ENCODE measurements at regions not wholly inside any gene's neighbourhood (a gene's known extent, or its start where the extent isn't known, plus 50 kb on each side); places are given as distances from the start of the nearest gene placed in this dataset.

DNA sequence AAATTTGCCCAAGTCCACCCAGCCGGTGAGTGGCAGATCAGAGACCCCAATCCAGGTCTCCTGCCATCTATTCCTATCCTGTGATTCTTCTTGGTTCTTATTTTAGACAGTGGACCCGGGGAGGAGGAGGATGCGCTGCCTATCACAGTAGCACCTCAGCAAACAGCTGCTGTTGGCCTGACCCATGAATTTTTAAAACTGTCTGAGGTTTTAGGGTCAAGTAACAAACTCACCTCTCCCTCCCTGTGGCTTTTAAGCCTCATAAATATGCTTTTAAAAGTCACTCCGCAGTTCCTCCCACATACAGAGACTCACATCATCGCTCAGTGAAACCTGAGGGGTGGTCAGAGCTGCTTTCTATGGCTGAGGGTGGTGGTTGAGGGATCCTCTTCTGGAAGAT is 128.6 kb downstream of the NAV1 start:
- Histone ChIP-seq H3K27me3 (ENCODE audit: control insufficient read depth, insufficient read depth, low read length) (no peaks in the 10 kb centered on the region), H3K4me1 (ENCODE audit: control insufficient read depth, insufficient read depth, low read length) (no peaks in the 10 kb centered on the region), H3K9me3 (ENCODE audit: control insufficient read depth, low read depth, low read length) (no peaks in the 10 kb centered on the region), H3K4me3 (ENCODE audit: low read length) (no peak overlapping the region), H3K36me3 (ENCODE audit: control insufficient read depth, insufficient read depth, low read length) (no peaks in the 10 kb centered on the region), H3K27ac (ENCODE audit: low read length) (no peak overlapping the region)
- no CpG with 5 or more reads among the region's 5 CpGs for WGBS (ENCODE audit: insufficient coverage, low lambda C conversion rate)
- no peak for DNase-seq

- no peaks in the 10 kb centered on the region for H3K36me3 ChIP-seq (ENCODE audit: control insufficient read depth, insufficient read depth, low read length)
- H3K4me3 ChIP-seq (ENCODE audit: low read length): no peak overlapping the region
- no CpG with 5 or more reads among the region's 1 CpG for WGBS (ENCODE audit: insufficient coverage, low lambda C conversion rate)
- H3K27me3 ChIP-seq (ENCODE audit: control insufficient read depth, insufficient read depth, low read length): no peaks in the 10 kb centered on the region
- no peak overlapping the region for H3K27ac ChIP-seq (ENCODE audit: low read length)
- no peaks in the 10 kb centered on the region for H3K4me1 ChIP-seq (ENCODE audit: control insufficient read depth, insufficient read depth, low read length)
- no peaks in the 10 kb centered on the region for H3K9me3 ChIP-seq (ENCODE audit: control insufficient read depth, low read depth, low read length)
- DNase-seq: no peak
Observed at GRCh38 chr1:201670517-201670916, 131.6 kb downstream of the NAV1 start.

GRCh38 chr1:201672685-201673084 is 133.8 kb downstream of the NAV1 start:
- no peaks in the 10 kb centered on the region for H3K9me3 ChIP-seq (ENCODE audit: control insufficient read depth, low read depth, low read length)
- H3K27me3 ChIP-seq (ENCODE audit: control insufficient read depth, insufficient read depth, low read length): no peaks in the 10 kb centered on the region
- H3K36me3 ChIP-seq (ENCODE audit: control insufficient read depth, insufficient read depth, low read length): no peaks in the 10 kb centered on the region
- no peaks in the 10 kb centered on the region for H3K4me1 ChIP-seq (ENCODE audit: control insufficient read depth, insufficient read depth, low read length)
- no peak overlapping the region for H3K4me3 ChIP-seq (ENCODE audit: low read length)
- no peak overlapping the region for H3K27ac ChIP-seq (ENCODE audit: low read length)
- no CpG with 5 or more reads among the region's 8 CpGs for WGBS (ENCODE audit: insufficient coverage, low lambda C conversion rate)
- DNase-seq: no peak

DNA sequence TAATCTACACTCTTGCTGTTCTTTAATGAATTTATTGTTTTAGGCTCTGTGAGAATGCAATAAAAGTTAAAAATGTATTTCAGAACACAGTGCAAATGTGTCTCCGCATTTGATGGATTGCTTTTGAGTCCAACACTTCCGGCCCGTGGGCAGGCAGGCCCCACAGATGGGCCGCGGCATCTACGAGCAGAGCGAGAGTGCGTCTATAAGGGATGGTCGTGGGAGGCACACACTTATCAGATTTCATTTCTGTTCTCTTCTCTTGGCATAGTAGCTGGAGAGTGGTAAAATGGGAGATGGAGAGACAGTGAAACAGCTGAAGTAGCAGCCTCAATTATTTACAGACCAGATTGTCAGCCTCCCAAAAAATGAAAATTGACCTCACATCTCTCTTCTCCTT is 134.2 kb downstream of the NAV1 start:
- no peak overlapping the region for H3K4me3 ChIP-seq (ENCODE audit: low read length)
- DNase-seq: no peak
- H3K27ac ChIP-seq (ENCODE audit: low read length): no peak overlapping the region
- H3K27me3 ChIP-seq (ENCODE audit: control insufficient read depth, insufficient read depth, low read length): no peaks in the 10 kb centered on the region
- H3K36me3 ChIP-seq (ENCODE audit: control insufficient read depth, insufficient read depth, low read length): no peaks in the 10 kb centered on the region
- no peaks in the 10 kb centered on the region for H3K9me3 ChIP-seq (ENCODE audit: control insufficient read depth, low read depth, low read length)
- H3K4me1 ChIP-seq (ENCODE audit: control insufficient read depth, insufficient read depth, low read length): no peaks in the 10 kb centered on the region
- WGBS (ENCODE audit: insufficient coverage, low lambda C conversion rate): no CpG with 5 or more reads among the region's 9 CpGs

- no peak overlapping the region for H3K27ac ChIP-seq (ENCODE audit: low read length)
- no peaks in the 10 kb centered on the region for H3K4me1 ChIP-seq (ENCODE audit: control insufficient read depth, insufficient read depth, low read length)
- peaks cover 2% of the 10 kb centered on the region for H3K27me3 ChIP-seq (ENCODE audit: control insufficient read depth, insufficient read depth, low read length)
- no peak for DNase-seq
- H3K4me3 ChIP-seq (ENCODE audit: low read length): no peak overlapping the region
- no peaks in the 10 kb centered on the region for H3K36me3 ChIP-seq (ENCODE audit: control insufficient read depth, insufficient read depth, low read length)
- H3K9me3 ChIP-seq (ENCODE audit: control insufficient read depth, low read depth, low read length): no peaks in the 10 kb centered on the region
- WGBS (ENCODE audit: insufficient coverage, low lambda C conversion rate): 82% methylated on average over 2 of the region's 5 CpGs
Observed at GRCh38 chr1:201673915-201674314, 135.0 kb downstream of the NAV1 start.

DNA sequence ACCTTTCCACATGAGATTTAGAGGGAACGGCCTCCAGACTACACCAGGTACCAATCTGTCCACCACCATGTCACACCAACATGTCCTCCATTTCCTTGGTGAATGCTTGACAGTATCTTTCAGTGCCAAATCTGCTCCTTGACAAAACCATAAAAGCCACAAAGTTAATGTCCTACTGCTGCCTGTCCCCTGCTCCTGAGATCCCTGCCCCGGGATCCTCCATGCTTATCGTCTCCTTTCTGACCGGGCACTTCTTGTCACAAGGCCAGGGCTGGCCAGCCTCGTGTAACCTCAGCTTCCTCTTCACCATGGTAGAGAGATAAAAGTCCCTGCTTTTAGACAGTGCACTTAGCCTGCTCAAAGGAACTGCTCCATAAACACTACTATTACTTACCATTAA is 136.2 kb downstream of the NAV1 start:
- Histone ChIP-seq H3K4me1 (ENCODE audit: control insufficient read depth, insufficient read depth, low read length) (no peaks in the 10 kb centered on the region), H3K36me3 (ENCODE audit: control insufficient read depth, insufficient read depth, low read length) (no peaks in the 10 kb centered on the region), H3K9me3 (ENCODE audit: control insufficient read depth, low read depth, low read length) (no peaks in the 10 kb centered on the region), H3K27ac (ENCODE audit: low read length) (no peak overlapping the region), H3K4me3 (ENCODE audit: low read length) (no peak overlapping the region), H3K27me3 (ENCODE audit: control insufficient read depth, insufficient read depth, low read length) (peaks cover 5% of the 10 kb centered on the region)
- no CpG with 5 or more reads among the region's 5 CpGs for WGBS (ENCODE audit: insufficient coverage, low lambda C conversion rate)
- no peak for DNase-seq

GRCh38 chr1:201676197-201676596 is 137.3 kb downstream of the NAV1 start:
- WGBS (ENCODE audit: insufficient coverage, low lambda C conversion rate): no CpG with 5 or more reads among the region's 4 CpGs
- Histone ChIP-seq H3K36me3 (ENCODE audit: control insufficient read depth, insufficient read depth, low read length) (no peaks in the 10 kb centered on the region), H3K4me1 (ENCODE audit: control insufficient read depth, insufficient read depth, low read length) (no peaks in the 10 kb centered on the region), H3K27ac (ENCODE audit: low read length) (peak overlapping the region; percentile 6), H3K27me3 (ENCODE audit: control insufficient read depth, insufficient read depth, low read length) (peaks cover 5% of the 10 kb centered on the region), H3K9me3 (ENCODE audit: control insufficient read depth, low read depth, low read length) (no peaks in the 10 kb centered on the region), H3K4me3 (ENCODE audit: low read length) (no peak overlapping the region)
- DNase-seq: peak in 1 of 2 donors; percentile 45

DNA sequence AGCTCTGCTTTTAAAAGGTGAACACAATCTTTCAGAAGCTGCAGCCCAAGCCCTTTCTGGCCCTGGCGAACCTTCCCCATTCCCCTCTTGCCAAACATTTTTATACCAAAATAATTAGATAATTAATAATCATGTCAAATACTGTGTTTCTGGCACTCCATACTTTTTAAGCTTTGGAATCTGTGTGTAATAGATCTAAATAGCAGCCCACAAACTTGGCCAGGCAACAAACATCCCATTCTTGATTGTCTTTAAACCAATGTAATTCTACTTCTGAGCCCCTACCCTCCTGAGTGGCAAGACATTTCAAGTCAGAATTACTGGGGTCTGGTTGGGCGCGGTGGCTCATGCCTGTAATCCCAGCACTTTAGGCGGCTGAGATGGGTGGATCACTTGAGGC is 137.7 kb downstream of the NAV1 start:
- no peak for DNase-seq

DNA sequence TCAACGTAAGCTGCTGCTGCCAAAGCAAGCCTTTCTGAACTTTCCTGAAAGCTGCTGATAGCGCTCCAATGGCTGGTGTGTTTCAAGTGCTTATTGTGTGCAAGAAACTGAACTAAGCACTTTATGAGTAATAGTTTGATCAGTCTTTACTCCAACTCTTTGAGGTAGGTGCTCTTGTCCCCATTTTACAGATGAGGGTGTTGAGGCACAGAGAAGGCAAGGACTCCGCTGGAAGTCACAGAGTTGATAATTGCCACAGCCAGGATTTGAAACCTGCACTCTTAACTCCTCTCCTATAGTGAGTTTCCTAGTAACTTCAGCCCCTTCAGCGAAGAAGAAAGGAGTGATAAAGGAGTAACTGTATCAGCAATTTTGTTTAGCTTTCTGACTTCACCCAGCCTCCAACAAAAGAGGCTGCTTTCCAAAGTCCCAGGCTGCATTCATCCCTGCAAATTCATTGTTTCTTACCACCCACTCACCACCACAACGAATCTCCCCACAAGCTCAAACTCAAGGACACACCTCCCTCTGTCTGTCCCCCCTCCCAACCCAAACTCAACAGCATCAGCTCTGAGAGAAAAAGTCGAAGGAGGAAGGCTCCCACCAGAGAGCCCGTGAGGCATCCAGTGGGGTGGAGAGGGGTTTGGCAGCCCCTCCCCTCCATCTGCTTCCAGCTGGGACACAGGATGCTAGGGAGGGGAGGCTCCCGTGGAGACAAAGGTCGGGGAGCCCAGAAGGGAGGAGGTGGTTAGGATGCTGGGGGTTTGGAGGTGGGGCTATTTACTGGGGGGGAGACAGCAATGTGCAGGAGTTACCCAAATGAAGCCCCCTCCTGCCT is 139.6 kb downstream of the NAV1 start:
- H3K27me3 ChIP-seq (ENCODE audit: control insufficient read depth, insufficient read depth, low read length): peaks cover 5% of the 10 kb centered on the region
- H3K27ac ChIP-seq (ENCODE audit: low read length): no peak overlapping the region
- no peaks in the 10 kb centered on the region for H3K4me1 ChIP-seq (ENCODE audit: control insufficient read depth, insufficient read depth, low read length)
- H3K36me3 ChIP-seq (ENCODE audit: control insufficient read depth, insufficient read depth, low read length): no peaks in the 10 kb centered on the region
- no peaks in the 10 kb centered on the region for H3K9me3 ChIP-seq (ENCODE audit: control insufficient read depth, low read depth, low read length)
- 50% methylated on average over 2 of the region's 9 CpGs for WGBS (ENCODE audit: insufficient coverage, low lambda C conversion rate)
- DNase-seq: peak in 1 of 2 donors; percentile 11
- no peak overlapping the region for H3K4me3 ChIP-seq (ENCODE audit: low read length)

More for the DNA sequence above, 137.7 kb downstream of the NAV1 start:
- Histone ChIP-seq H3K4me1 (ENCODE audit: control insufficient read depth, insufficient read depth, low read length) (no peaks in the 10 kb centered on the region), H3K27ac (ENCODE audit: low read length) (no peak overlapping the region), H3K4me3 (ENCODE audit: low read length) (no peak overlapping the region), H3K36me3 (ENCODE audit: control insufficient read depth, insufficient read depth, low read length) (no peaks in the 10 kb centered on the region), H3K9me3 (ENCODE audit: control insufficient read depth, low read depth, low read length) (no peaks in the 10 kb centered on the region), H3K27me3 (ENCODE audit: control insufficient read depth, insufficient read depth, low read length) (peaks cover 5% of the 10 kb centered on the region)
- WGBS (ENCODE audit: insufficient coverage, low lambda C conversion rate): no CpG with 5 or more reads among the region's 4 CpGs

DNA sequence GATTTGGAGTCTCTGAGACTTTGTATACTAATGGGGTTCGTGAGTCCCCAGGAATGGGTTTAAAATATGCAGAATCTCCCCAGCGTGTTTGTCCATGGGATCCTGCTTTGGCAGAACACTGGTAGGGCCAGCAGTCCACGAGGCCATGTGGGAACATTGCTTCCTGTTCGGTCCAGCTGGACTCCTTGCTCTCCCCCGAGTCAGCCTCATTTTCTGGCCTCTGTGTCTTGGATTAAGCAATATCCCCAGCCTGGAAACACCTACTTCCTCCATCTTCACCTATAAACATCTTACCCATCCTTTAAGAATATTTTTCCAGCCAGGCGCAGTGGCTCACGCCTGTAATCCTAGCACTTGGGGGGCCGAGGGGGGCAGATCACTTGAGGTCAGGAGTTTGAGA is 142.4 kb downstream of the NAV1 start:
- no peak for DNase-seq
- Histone ChIP-seq H3K9me3 (ENCODE audit: control insufficient read depth, low read depth, low read length) (no peaks in the 10 kb centered on the region), H3K27me3 (ENCODE audit: control insufficient read depth, insufficient read depth, low read length) (peaks cover 5% of the 10 kb centered on the region), H3K27ac (ENCODE audit: low read length) (no peak overlapping the region), H3K4me1 (ENCODE audit: control insufficient read depth, insufficient read depth, low read length) (peaks cover 7% of the 10 kb centered on the region), H3K36me3 (ENCODE audit: control insufficient read depth, insufficient read depth, low read length) (no peaks in the 10 kb centered on the region), H3K4me3 (ENCODE audit: low read length) (no peak overlapping the region)
- WGBS (ENCODE audit: insufficient coverage, low lambda C conversion rate): no CpG with 5 or more reads among the region's 8 CpGs

DNA sequence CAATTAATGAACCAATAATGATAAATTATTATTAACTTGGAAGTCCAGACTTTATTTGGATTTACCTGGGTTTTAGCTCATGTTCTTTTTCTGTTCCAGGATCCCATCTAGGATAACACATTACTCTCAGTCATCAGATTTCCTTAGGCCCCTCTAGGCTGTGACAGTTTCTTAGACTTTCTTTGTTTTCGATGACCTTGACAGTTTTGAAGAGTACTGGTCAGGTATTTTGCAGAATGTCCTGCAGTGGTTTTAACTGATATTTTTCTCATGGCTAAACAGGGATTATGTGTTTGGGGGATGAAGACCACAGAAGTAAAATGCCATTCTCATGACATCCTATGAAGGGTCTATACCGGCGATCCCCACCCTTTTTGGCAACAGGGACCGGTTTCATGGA is 144.0 kb downstream of the NAV1 start:
- no CpG with 5 or more reads among the region's 4 CpGs for WGBS (ENCODE audit: insufficient coverage, low lambda C conversion rate)
- Histone ChIP-seq H3K9me3 (ENCODE audit: control insufficient read depth, low read depth, low read length) (no peaks in the 10 kb centered on the region), H3K27ac (ENCODE audit: low read length) (no peak overlapping the region), H3K36me3 (ENCODE audit: control insufficient read depth, insufficient read depth, low read length) (no peaks in the 10 kb centered on the region), H3K27me3 (ENCODE audit: control insufficient read depth, insufficient read depth, low read length) (peaks cover 5% of the 10 kb centered on the region), H3K4me3 (ENCODE audit: low read length) (no peak overlapping the region), H3K4me1 (ENCODE audit: control insufficient read depth, insufficient read depth, low read length) (peaks cover 20% of the 10 kb centered on the region)
- DNase-seq: no peak
